Esophagus muscularis mucosa (tissue), 4 donors: ENCODE measurements at regions not wholly inside any gene's neighbourhood (a gene's known extent, or its start where the extent isn't known, plus 50 kb on each side); places are given as distances from the start of the nearest gene placed in this dataset.

Experiments used
- CTCF ChIP-seq, 3 experiments: fragments of 200-600 bp in 2 of 3; fragments of 450-650 bp in 1 of 3; sonication (generic) in 2 of 3; IDR thresholded peaks; one replicate each; pipeline ENCODE4 v1.5.1; 2017 to 2019; ENCODE audit warnings: antibody characterized with exemption in 3 of 3, mild to moderate bottlenecking in 2 of 3, moderate library complexity in 1 of 3
- EP300 ChIP-seq: sonication (generic); formaldehyde crosslinking; IDR thresholded peaks from one replicate; pipeline ENCODE4 v1.6.1; 2017; ENCODE audit warnings: antibody characterized with exemption
- POLR2A ChIP-seq: fragments of 450-650 bp; IDR thresholded peaks from one replicate; pipeline ENCODE4 v1.6.1; 2017; ENCODE audit warnings: antibody characterized with exemption, moderate library complexity, mild to moderate bottlenecking, low read depth
- POLR2AphosphoS5 ChIP-seq, 2 donors: sonication (generic); formaldehyde crosslinking; IDR thresholded peaks; one replicate each; pipeline ENCODE4 v1.6.1; 2017; ENCODE audit warnings: antibody characterized with exemption in 2 of 2

DNA sequence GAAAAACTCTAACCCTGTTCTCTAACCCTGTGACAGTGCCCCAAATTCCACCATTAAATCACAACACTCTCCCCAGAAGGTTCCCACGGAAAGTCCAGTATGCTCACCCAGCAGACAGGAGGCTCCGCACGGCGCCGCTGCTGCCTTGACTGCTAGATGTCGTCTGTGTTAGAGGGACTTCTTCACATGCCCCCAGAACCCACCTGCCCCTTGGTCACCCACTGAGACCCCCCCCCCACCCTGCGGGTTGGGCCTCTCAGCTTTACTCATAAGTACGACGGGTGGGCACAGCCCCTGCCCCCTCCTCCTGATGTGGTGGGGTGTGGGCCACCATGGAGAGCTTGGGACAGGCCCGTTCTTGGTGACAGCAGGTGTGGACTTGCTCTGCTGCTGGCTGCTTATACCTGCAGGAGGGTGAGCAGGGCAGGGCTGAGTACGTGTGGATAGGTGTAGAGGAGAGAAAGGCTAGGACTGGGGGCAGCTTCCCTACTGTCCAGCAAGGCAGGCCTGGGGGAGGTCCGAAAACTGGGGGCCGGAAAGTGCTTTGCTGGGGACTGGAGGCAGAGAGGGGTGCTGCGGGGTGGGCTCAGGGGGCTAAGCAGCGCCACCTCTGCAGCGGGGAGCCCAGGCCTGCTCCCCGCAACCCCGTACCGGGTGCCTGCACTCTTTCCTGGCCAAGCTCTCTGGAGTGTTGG is 57.5 kb upstream of the OLFM1 start:
- TF ChIP-seq POLR2A (no peak), CTCF (IDR thresholded peaks at IDR 0.05) (no peak), POLR2AphosphoS5 (IDR thresholded peaks at IDR 0.05) (no peak), EP300 (no peak)
